DOHH2 (cell line): ENCODE measurements at regions not wholly inside any gene's neighbourhood (a gene's known extent, or its start where the extent isn't known, plus 50 kb on each side); places are given as distances from the start of the nearest gene placed in this dataset.

ENCODE experiments used
- EZH2phosphoT487 ChIP-seq: fragments of 200-600 bp; sonication (generic); IDR thresholded peaks from 2 replicates; pipeline ENCODE4 v1.6.1; 2017; ENCODE audit warnings: borderline replicate concordance, mild to moderate bottlenecking, antibody characterized with exemption, low read length, moderate library complexity, mixed read lengths
- TF ChIP-seq, protein P1 (sequence below): fragments of 200-600 bp; sonication (generic); IDR thresholded peaks from one replicate; pipeline ENCODE4 v1.5.1; 2014; ENCODE audit warnings: antibody characterized with exemption, mild to moderate bottlenecking, low read depth, low read length; ENCODE audit not compliant: poor library complexity, severe bottlenecking

DNA sequence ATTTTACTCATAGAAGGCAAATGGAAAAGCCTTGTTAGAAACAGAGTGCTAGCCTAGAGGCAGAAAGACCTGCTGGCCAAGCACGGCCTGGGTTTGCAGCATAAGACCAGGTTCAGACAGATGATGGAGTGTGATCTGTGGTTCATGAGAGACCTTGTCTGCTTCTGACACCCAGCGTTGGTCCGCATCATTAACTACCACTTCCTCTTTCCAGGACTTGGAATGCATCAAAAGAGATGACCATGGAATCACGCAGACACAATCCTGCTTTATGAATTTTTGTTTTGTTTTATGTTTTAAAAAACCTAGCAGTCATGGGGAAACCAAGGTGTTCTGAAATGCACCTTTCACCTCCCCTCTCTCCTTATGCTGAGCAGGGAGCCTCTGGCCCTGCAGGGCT is 76.8 kb upstream of the SYNDIG1 start:
- TF ChIP-seq, protein P1, sequence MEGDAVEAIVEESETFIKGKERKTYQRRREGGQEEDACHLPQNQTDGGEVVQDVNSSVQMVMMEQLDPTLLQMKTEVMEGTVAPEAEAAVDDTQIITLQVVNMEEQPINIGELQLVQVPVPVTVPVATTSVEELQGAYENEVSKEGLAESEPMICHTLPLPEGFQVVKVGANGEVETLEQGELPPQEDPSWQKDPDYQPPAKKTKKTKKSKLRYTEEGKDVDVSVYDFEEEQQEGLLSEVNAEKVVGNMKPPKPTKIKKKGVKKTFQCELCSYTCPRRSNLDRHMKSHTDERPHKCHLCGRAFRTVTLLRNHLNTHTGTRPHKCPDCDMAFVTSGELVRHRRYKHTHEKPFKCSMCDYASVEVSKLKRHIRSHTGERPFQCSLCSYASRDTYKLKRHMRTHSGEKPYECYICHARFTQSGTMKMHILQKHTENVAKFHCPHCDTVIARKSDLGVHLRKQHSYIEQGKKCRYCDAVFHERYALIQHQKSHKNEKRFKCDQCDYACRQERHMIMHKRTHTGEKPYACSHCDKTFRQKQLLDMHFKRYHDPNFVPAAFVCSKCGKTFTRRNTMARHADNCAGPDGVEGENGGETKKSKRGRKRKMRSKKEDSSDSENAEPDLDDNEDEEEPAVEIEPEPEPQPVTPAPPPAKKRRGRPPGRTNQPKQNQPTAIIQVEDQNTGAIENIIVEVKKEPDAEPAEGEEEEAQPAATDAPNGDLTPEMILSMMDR = no peak
- no peak for TF ChIP-seq EZH2phosphoT487
